ENCODE measurements at regions not wholly inside any gene's neighbourhood (a gene's known extent, or its start where the extent isn't known, plus 50 kb on each side); places are given as distances from the start of the nearest gene placed in this dataset.

DNA sequence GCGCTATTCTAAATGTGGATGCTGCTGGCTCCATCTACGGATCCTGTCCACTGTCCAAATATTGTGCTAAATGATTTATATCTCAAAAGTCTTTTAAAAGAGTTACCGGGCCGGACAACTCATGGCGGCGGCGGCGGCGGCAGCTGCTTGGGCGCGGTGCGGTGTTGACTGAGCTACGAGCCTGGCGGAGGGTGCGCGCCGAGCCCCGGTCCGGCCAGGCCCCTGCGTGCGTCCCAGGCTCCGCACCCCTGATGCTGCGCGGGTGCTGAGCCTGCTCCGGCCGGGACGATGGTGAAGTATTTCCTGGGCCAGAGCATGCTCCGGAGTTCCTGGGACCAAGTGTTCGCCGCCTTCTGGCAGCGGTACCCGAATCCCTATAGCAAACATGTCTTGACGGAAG, 303.4 kb downstream of the CENPW start:
- TF ChIP-seq EZH2 (IDR thresholded peaks at IDR 0.05; ENCODE audit: insufficient read depth, low read length) (no peak), CTCF (IDR thresholded peaks at IDR 0.05; ENCODE audit: insufficient read depth, low read depth, low read length) (no peak)
